NT2/D1 (cell line): ENCODE measurements at regions not wholly inside any gene's neighbourhood (a gene's known extent, or its start where the extent isn't known, plus 50 kb on each side); places are given as distances from the start of the nearest gene placed in this dataset.

Experiments
- DNase-seq: peaks from one replicate; pipeline ENCODE4 v3.0.0-alpha.2; 2011; ENCODE audit warnings: low read depth, low spot score
- H3K27me3 ChIP-seq: 2 replicates; pipeline ENCODE4 v1.6.0; 2011; ENCODE audit warnings: mild to moderate bottlenecking; ENCODE audit not compliant: insufficient read length, insufficient read depth
- H3K36me3 ChIP-seq: 2 replicates; pipeline ENCODE4 v1.6.1; 2011; ENCODE audit warnings: mild to moderate bottlenecking, low read length, mixed read lengths; ENCODE audit not compliant: insufficient read depth, insufficient read length
- H3K4me1 ChIP-seq: 2 replicates; pipeline ENCODE4 v1.5.1; 2011; ENCODE audit not compliant: insufficient read depth, insufficient read length
- H3K4me3 ChIP-seq: 2 replicates; pipeline ENCODE4 v1.5.1; 2011; ENCODE audit warnings: low read depth; ENCODE audit not compliant: insufficient read length
- H3K9ac ChIP-seq: 2 replicates; pipeline ENCODE4 v1.6.0; 2011; ENCODE audit warnings: low read depth; ENCODE audit not compliant: insufficient read length
- H3K9me3 ChIP-seq: 2 replicates; pipeline ENCODE4 v1.5.1; 2011; ENCODE audit warnings: mild to moderate bottlenecking, low read length; ENCODE audit not compliant: insufficient read depth
- SUZ12 ChIP-seq: IDR thresholded peaks from 2 replicates; pipeline ENCODE4 v1.6.1; 2011; ENCODE audit not compliant: insufficient read length, insufficient read depth; ENCODE audit errors: extremely low read depth
- YY1 ChIP-seq: IDR thresholded peaks from 2 replicates; pipeline ENCODE4 v1.6.1; 2011; ENCODE audit not compliant: insufficient read length, insufficient read depth
- ZNF274 ChIP-seq: IDR thresholded peaks from 2 replicates; pipeline ENCODE4 v1.6.1; 2011; ENCODE audit warnings: mild to moderate bottlenecking, low read depth, low read length

DNA sequence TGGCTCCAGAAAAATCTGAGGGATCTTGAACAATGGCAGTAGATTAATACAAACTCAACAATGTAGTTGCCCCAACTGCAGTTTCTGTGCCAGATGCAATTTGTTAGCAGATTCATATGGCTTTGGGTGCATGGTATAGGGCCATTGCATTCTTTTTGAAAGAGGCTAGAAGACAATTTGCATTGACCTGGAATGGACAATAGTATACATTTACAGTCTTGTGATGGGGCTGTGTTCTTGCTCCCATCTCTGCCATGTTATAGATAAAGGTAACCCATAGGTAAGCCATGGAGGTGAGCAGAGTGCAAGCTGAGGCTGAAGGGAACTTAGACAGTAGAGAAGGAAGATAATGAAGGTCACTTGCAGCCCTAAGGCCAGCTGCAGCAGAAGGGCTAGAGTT, 50.1 kb upstream of the DIO3 start:
- DNase-seq: no peak
- no peak overlapping the region for H3K9ac ChIP-seq
- H3K36me3 ChIP-seq: no peaks in the 10 kb centered on the region
- no peaks in the 10 kb centered on the region for H3K27me3 ChIP-seq
- TF ChIP-seq ZNF274: no peak
- no peak for TF ChIP-seq SUZ12
- no peak for TF ChIP-seq YY1
- H3K4me3 ChIP-seq: no peak overlapping the region
- H3K4me1 ChIP-seq: peaks cover 2% of the 10 kb centered on the region
- peaks cover 11% of the 10 kb centered on the region; the same call in 1 of the 2 replicates for H3K9me3 ChIP-seq
